IMR-90 (cell line): ENCODE measurements at regions not wholly inside any gene's neighbourhood (a gene's known extent, or its start where the extent isn't known, plus 50 kb on each side); places are given as distances from the start of the nearest gene placed in this dataset.
A peak's percentile ranks its signal among the peaks of the same experiment; 100 is the strongest.

Experiments used
- ATAC-seq: fragments of 200-7000 bp; cut with Tn5 transposase; 2 replicates; pipeline ENCODE4 v1.9.1; 2020; ENCODE audit warnings: low read depth, mild to moderate bottlenecking, moderate library complexity
- BruUV-seq: library from RNA; stranded (reverse); fragments of 400-500 nt; replicated peaks from 2 replicates; lab custom pipeline; 2021; lab: Mats Ljungman, UMichigan
- CTCF ChIA-PET: fragments of 300-600 bp; formaldehyde crosslinking; extraction: SDS; loops from one replicate; lab custom pipeline; 2021; ENCODE audit warnings: antibody characterized with exemption; lab: Yijun Ruan, JAX
- POLR2A ChIA-PET: fragments of 300-600 bp; sonication (Branson Sonifier 250); formaldehyde crosslinking; loops from one replicate; lab custom pipeline; 2022; ENCODE audit warnings: antibody characterized with exemption; ENCODE audit not compliant: unreplicated experiment; lab: Charles Lee
- DNase-seq: peaks from one replicate; pipeline ENCODE4 v3.0.0; 2013
- H2AFZ ChIP-seq: replicated peaks from 2 replicates; pipeline ENCODE3; 2013; ENCODE audit warnings: low read length, mild to moderate bottlenecking; ENCODE audit not compliant: poor library complexity
- H2AK5ac ChIP-seq: 2 replicates; pipeline ENCODE4 v1.6.1; 2013; ENCODE audit warnings: low read depth, low read length, inconsistent platforms
- H2AK9ac ChIP-seq: replicated peaks from 2 replicates; pipeline ENCODE3; 2013; ENCODE audit warnings: mild to moderate bottlenecking, low read depth, low read length, moderate library complexity; ENCODE audit not compliant: poor library complexity
- H2BK120ac ChIP-seq: 2 replicates; pipeline ENCODE4 v1.6.1; 2013; ENCODE audit warnings: low read depth, low read length, inconsistent platforms
- H2BK15ac ChIP-seq: 3 replicates; pipeline ENCODE4 v1.6.1; 2013; ENCODE audit warnings: low read depth, low read length, inconsistent platforms
- H2BK20ac ChIP-seq: 2 replicates; pipeline ENCODE4 v1.6.1; 2013; ENCODE audit warnings: low read depth, mild to moderate bottlenecking, inconsistent platforms, low read length, moderate library complexity
- H2BK5ac ChIP-seq: 2 replicates; pipeline ENCODE4 v1.6.1; 2013; ENCODE audit warnings: mild to moderate bottlenecking, low read depth, low read length, inconsistent platforms; ENCODE audit not compliant: poor library complexity, severe bottlenecking
- H3K14ac ChIP-seq: replicated peaks from 2 replicates; pipeline ENCODE4 v1.6.1; 2013; ENCODE audit warnings: low read depth, low read length, inconsistent platforms
- H3K18ac ChIP-seq: 2 replicates; pipeline ENCODE4 v1.6.1; 2013; ENCODE audit warnings: low read depth, low read length, control low read depth
- H3K23ac ChIP-seq: 2 replicates; pipeline ENCODE4 v1.6.1; 2013; ENCODE audit warnings: low read depth, low read length, inconsistent platforms
- H3K27ac ChIP-seq: 2 replicates; pipeline ENCODE4 v1.5.1; 2013; ENCODE audit warnings: mild to moderate bottlenecking, control low read depth, low read length; ENCODE audit not compliant: insufficient read depth
- H3K27me3 ChIP-seq: 2 replicates; pipeline ENCODE4 v1.6.1; 2013; ENCODE audit warnings: low read length; ENCODE audit not compliant: control insufficient read depth, insufficient read depth
- H3K36me3 ChIP-seq: 2 replicates; pipeline ENCODE4 v1.6.1; 2013; ENCODE audit warnings: low read length, mixed read lengths; ENCODE audit not compliant: control insufficient read depth, insufficient read depth
- H3K4ac ChIP-seq: 2 replicates; pipeline ENCODE4 v1.6.1; 2013; ENCODE audit warnings: low read depth, low read length, inconsistent platforms
- H3K4me1 ChIP-seq: 2 replicates; pipeline ENCODE4 v1.6.1; 2013; ENCODE audit warnings: low read length, mixed read lengths; ENCODE audit not compliant: control insufficient read depth, insufficient read depth
- H3K4me2 ChIP-seq: 2 replicates; pipeline ENCODE4 v1.6.1; 2013; ENCODE audit warnings: low read depth, mild to moderate bottlenecking, control low read depth, low read length, moderate library complexity
- H3K4me3 ChIP-seq: 2 replicates; pipeline ENCODE4 v1.5.1; 2013; ENCODE audit warnings: low read depth, mild to moderate bottlenecking, control low read depth, low read length, moderate library complexity; ENCODE audit not compliant: insufficient read depth
- H3K56ac ChIP-seq: 2 replicates; pipeline ENCODE4 v1.6.1; 2013; ENCODE audit warnings: low read length, inconsistent platforms; ENCODE audit not compliant: insufficient read depth; ENCODE audit errors: extremely low read depth
- H3K79me1 ChIP-seq, 2 experiments: 2 replicates each; pipeline ENCODE4 v1.6.1; 2013; ENCODE audit warnings: low read length in 2 of 2, inconsistent platforms in 1 of 2, low read depth in 1 of 2
- H3K9ac ChIP-seq: 2 replicates; pipeline ENCODE4 v1.6.1; 2013; ENCODE audit warnings: low read depth, low read length, control low read depth
- H3K9me1 ChIP-seq: 2 replicates; pipeline ENCODE4 v1.6.1; 2013; ENCODE audit warnings: low read length, inconsistent platforms; ENCODE audit not compliant: insufficient read depth
- H3K9me3 ChIP-seq: 2 replicates; pipeline ENCODE4 v1.6.1; 2013; ENCODE audit warnings: low read length; ENCODE audit not compliant: control insufficient read depth, insufficient read depth
- H4K20me1 ChIP-seq: 2 replicates; pipeline ENCODE4 v1.6.1; 2013; ENCODE audit warnings: low read length, inconsistent platforms; ENCODE audit not compliant: insufficient read depth
- H4K5ac ChIP-seq: 2 replicates; pipeline ENCODE4 v1.6.1; 2013; ENCODE audit warnings: mild to moderate bottlenecking, low read depth, low read length, control low read depth
- H4K8ac ChIP-seq, 2 experiments: 2 replicates each; pipeline ENCODE4 v1.6.1; 2013; ENCODE audit warnings: low read depth in 2 of 2, low read length in 2 of 2, control low read depth in 1 of 2, inconsistent platforms in 1 of 2
- H4K91ac ChIP-seq: 2 replicates; pipeline ENCODE4 v1.6.1; 2013; ENCODE audit warnings: low read depth, low read length, inconsistent platforms; ENCODE audit not compliant: insufficient read depth
- CHD1 ChIP-seq: IDR thresholded peaks from 2 replicates; pipeline ENCODE4 v1.6.1; 2012; ENCODE audit warnings: low read depth, low read length, improper control_type of control experiment
- FOS ChIP-seq: fragments of 150-350 bp; IDR thresholded peaks from 2 replicates; pipeline ENCODE4 v1.6.1; 2016; ENCODE audit warnings: low read depth, low read length
- MAFK ChIP-seq: IDR thresholded peaks from 2 replicates; pipeline ENCODE4 v1.6.1; 2012; ENCODE audit warnings: low read depth, low read length, improper control_type of control experiment
- NFE2L2 ChIP-seq: fragments of 150-350 bp; IDR thresholded peaks from 2 replicates; pipeline ENCODE4 v1.6.1; 2016; ENCODE audit warnings: low read depth, mild to moderate bottlenecking, low read length
- WGBS, 2 experiments: methylation state at CpG; one replicate each; pipeline versions ENCODE4 v1.1.5 to v1.1.7; 2013; ENCODE audit warnings: missing lambda C conversion rate in 2 of 2; ENCODE audit not compliant: insufficient read length in 1 of 2; ENCODE audit errors: extremely low coverage in 2 of 2; 5-methylcytosine and 5-hydroxymethylcytosine counted together
- dilution Hi-C: fragments of 300-500 bp; cut with HindIII; formaldehyde crosslinking; loops from one replicate; pipeline ENCODE4 v1.14.3; 2018; ENCODE audit warnings: low sequenced_read_pairs; ENCODE audit not compliant: unreplicated experiment
- in situ Hi-C: fragments of 300-500 bp; cut with MboI; formaldehyde crosslinking; loops from 3 replicates; pipeline ENCODE4 v1.14.3; 2019; ENCODE audit warnings: low sequenced_read_pairs, inconsistent platforms, mixed read lengths
- intact Hi-C: fragments of 100-400 bp; cut with micrococcal nuclease; formaldehyde crosslinking; loops from 2 replicates; pipeline ENCODE4 v1.10.0; 2022
- TF ChIP-seq, protein P1 (sequence below): fragments of 150-350 bp; IDR thresholded peaks from 2 replicates; pipeline ENCODE4 v1.6.1; 2017; ENCODE audit warnings: mild to moderate bottlenecking, antibody characterized with exemption, low read length, low read depth

DNA sequence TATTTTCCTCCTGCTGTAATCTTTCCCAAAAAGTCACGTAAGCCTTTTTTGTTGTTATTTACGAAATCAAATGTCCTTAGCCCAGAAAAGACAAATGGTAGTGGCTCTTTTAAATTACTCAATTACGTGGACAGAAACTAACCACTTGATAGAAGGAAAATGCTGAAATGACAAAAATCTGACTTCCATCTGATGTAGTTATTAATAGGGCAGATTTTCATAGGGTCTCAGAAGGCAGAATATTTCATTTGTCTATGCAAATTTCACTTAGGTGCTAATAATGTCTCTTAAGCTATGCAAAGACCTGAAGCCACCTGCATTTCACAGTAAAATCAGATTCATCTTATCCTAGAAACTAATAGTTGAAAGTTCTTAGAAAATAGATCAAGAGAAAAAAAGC lies 295.7 kb downstream of the TMA16 start:
- in situ Hi-C loops: no loop called here
- Histone ChIP-seq H3K18ac (no peak overlapping the region), H3K14ac (no peak overlapping the region), H3K9me3 (no peaks in the 10 kb centered on the region), H3K4me3 (no peak overlapping the region), H2BK15ac (no peak overlapping the region), H3K27me3 (no peaks in the 10 kb centered on the region), H3K9me1 (no peaks in the 10 kb centered on the region), H3K36me3 (no peaks in the 10 kb centered on the region), H4K5ac (no peak overlapping the region), H3K4ac (no peak overlapping the region), H3K9ac (no peak overlapping the region), H3K4me1 (no peaks in the 10 kb centered on the region), H2BK5ac (no peak overlapping the region), H3K23ac (no peak overlapping the region), H2AFZ (no peak overlapping the region), H2AK5ac (no peak overlapping the region), H2BK120ac (no peak overlapping the region), H2BK20ac (no peak overlapping the region), H2AK9ac (no peak overlapping the region), H3K56ac (no peak overlapping the region), H3K27ac (no peak overlapping the region), H3K4me2 (no peak overlapping the region), H4K91ac (no peak overlapping the region), H4K8ac (no peak overlapping the region), H3K79me1 (no peaks in the 10 kb centered on the region), H4K20me1 (no peaks in the 10 kb centered on the region)
- TF ChIP-seq NFE2L2: no peak
- no peak for TF ChIP-seq FOS
- TF ChIP-seq CHD1: no peak
- peak; percentile 84 for TF ChIP-seq MAFK
- TF ChIP-seq, protein P1, sequence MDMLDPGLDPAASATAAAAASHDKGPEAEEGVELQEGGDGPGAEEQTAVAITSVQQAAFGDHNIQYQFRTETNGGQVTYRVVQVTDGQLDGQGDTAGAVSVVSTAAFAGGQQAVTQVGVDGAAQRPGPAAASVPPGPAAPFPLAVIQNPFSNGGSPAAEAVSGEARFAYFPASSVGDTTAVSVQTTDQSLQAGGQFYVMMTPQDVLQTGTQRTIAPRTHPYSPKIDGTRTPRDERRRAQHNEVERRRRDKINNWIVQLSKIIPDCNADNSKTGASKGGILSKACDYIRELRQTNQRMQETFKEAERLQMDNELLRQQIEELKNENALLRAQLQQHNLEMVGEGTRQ: no peak
- no CpG with 5 or more reads among the region's 3 CpGs for WGBS, 2 experiments
- intact Hi-C loops: no loop called here
- ChIA-PET POLR2A (no interaction called here), CTCF (no interaction called here)
- dilution Hi-C loops: no loop called here
- DNase-seq (no peak), ATAC-seq (no peak)
- no TSS peak for BruUV-seq
